HL-60 (cell line): ENCODE measurements at regions not wholly inside any gene's neighbourhood (a gene's known extent, or its start where the extent isn't known, plus 50 kb on each side); places are given as distances from the start of the nearest gene placed in this dataset.

Experiments
- CTCF ChIP-seq: IDR thresholded peaks from one replicate; pipeline ENCODE4 v1.5.1; 2011; ENCODE audit warnings: low read length, control low read depth, inconsistent platforms; ENCODE audit not compliant: insufficient read depth
- GABPA ChIP-seq: IDR thresholded peaks from 2 replicates; pipeline ENCODE4 v1.6.1; 2012; ENCODE audit warnings: low read depth
- POLR2AphosphoS5 ChIP-seq: IDR thresholded peaks from 2 replicates; pipeline ENCODE4 v1.6.1; 2012; ENCODE audit warnings: low read depth

- TF ChIP-seq POLR2AphosphoS5 (no peak), CTCF (no peak), GABPA (no peak)
Measured at GRCh38 chr16:80299416-80299815, 241.4 kb upstream of the DYNLRB2 start.
